Myocyte (in vitro differentiated cells): ENCODE measurements at regions not wholly inside any gene's neighbourhood (a gene's known extent, or its start where the extent isn't known, plus 50 kb on each side); places are given as distances from the start of the nearest gene placed in this dataset.
"Not testable (repeated sequence)": the region's sequence is repeated elsewhere in the genome, so short reads cannot be mapped to it uniquely, and the experiment has no call there.

Source experiments
- DNase-seq: peaks from one replicate; pipeline ENCODE4 v3.0.0-alpha.2; 2012; ENCODE audit warnings: low read depth

GRCh38 chr1:217048104-217048707 lies 325.0 kb upstream of the ESRRG start:
- no peak for DNase-seq

GRCh38 chr1:217040711-217041455 lies 317.7 kb upstream of the ESRRG start:
- no peak for DNase-seq

- DNase-seq, result no peak
Observed at GRCh38 chr1:217039926-217040325, 316.7 kb upstream of the ESRRG start.

- not testable (repeated sequence) for DNase-seq
Observed at GRCh38 chr1:217039139-217039538, 315.9 kb upstream of the ESRRG start.

GRCh38 chr1:217036757-217037156 lies 313.5 kb upstream of the ESRRG start:
- peak; percentile 18 for DNase-seq

- no peak for DNase-seq
Observed at GRCh38 chr1:217032715-217033367, 309.6 kb upstream of the ESRRG start.

GRCh38 chr1:217029281-217030157 lies 306.3 kb upstream of the ESRRG start:
- DNase-seq, result peak; percentile 27

- DNase-seq, result no peak
Observed at GRCh38 chr1:217027403-217028080, 304.3 kb upstream of the ESRRG start.

GRCh38 chr1:217026531-217026930 lies 303.3 kb upstream of the ESRRG start:
- no peak for DNase-seq

GRCh38 chr1:217025381-217025780 lies 302.2 kb upstream of the ESRRG start:
- no peak for DNase-seq

- DNase-seq, result no peak
Observed at GRCh38 chr1:217024911-217025310, 301.7 kb upstream of the ESRRG start.

- DNase-seq, result no peak
Observed at GRCh38 chr1:217021956-217022355, 298.7 kb upstream of the ESRRG start.

GRCh38 chr1:217021400-217021799 lies 298.2 kb upstream of the ESRRG start:
- DNase-seq, result no peak

- no peak for DNase-seq
Observed at GRCh38 chr1:217019475-217019874, 296.2 kb upstream of the ESRRG start.

GRCh38 chr1:217018648-217019047 lies 295.4 kb upstream of the ESRRG start:
- no peak for DNase-seq

- DNase-seq, result no peak
Observed at GRCh38 chr1:217017165-217017564, 293.9 kb upstream of the ESRRG start.

- DNase-seq, result no peak
Observed at GRCh38 chr1:217014066-217014465, 290.8 kb upstream of the ESRRG start.

GRCh38 chr1:217012659-217013058 lies 289.4 kb upstream of the ESRRG start:
- DNase-seq, result no peak

GRCh38 chr1:217011097-217011496 lies 287.9 kb upstream of the ESRRG start:
- no peak for DNase-seq

- no peak for DNase-seq
Observed at GRCh38 chr1:217010253-217010652, 287.0 kb upstream of the ESRRG start.

GRCh38 chr1:217009376-217009775 lies 286.1 kb upstream of the ESRRG start:
- no peak for DNase-seq
